ENCODE measurements at regions not wholly inside any gene's neighbourhood (a gene's known extent, or its start where the extent isn't known, plus 50 kb on each side); places are given as distances from the start of the nearest gene placed in this dataset.

- no peaks in the 10 kb centered on the region for H3K4me1 ChIP-seq (ENCODE audit: insufficient read depth)
- H3K9me3 ChIP-seq: no peaks in the 10 kb centered on the region
- H3K36me3 ChIP-seq: no peaks in the 10 kb centered on the region
- WGBS, 3 donors: 9 to 38% (median 11%) methylated on average over 3 of the region's 3 CpGs
- no peak for DNase-seq
- no peak overlapping the region for H3K4me3 ChIP-seq
- H3K27ac ChIP-seq: no peak overlapping the region
- intact Hi-C loops (cut with DNase I): no loop called here
- TF ChIP-seq CTCF (IDR thresholded peaks at IDR 0.05): no peak
- TF ChIP-seq POLR2A (IDR thresholded peaks at IDR 0.05): no peak
- TF ChIP-seq EP300 (IDR thresholded peaks at IDR 0.05): no peak
- no peaks in the 10 kb centered on the region for H3K27me3 ChIP-seq
Observed at GRCh38 chr11:92675810-92676209, 293.6 kb upstream of the MTNR1B start.

GRCh38 chr11:92678008-92678611 is 291.3 kb upstream of the MTNR1B start:
- Histone ChIP-seq H3K27ac (no peak overlapping the region), H3K4me3 (no peak overlapping the region), H3K36me3 (no peaks in the 10 kb centered on the region), H3K27me3 (no peaks in the 10 kb centered on the region), H3K9me3 (no peaks in the 10 kb centered on the region), H3K4me1 (ENCODE audit: insufficient read depth) (no peaks in the 10 kb centered on the region)
- no peak for DNase-seq
- 48 to 56% (median 54%) methylated on average over 3 of the region's 3 CpGs for WGBS, 3 donors
- no peak for TF ChIP-seq POLR2A (IDR thresholded peaks at IDR 0.05)
- no peak for TF ChIP-seq EP300 (IDR thresholded peaks at IDR 0.05)
- TF ChIP-seq CTCF (IDR thresholded peaks at IDR 0.05): no peak
- intact Hi-C loops (cut with DNase I): no loop called here

GRCh38 chr11:92681586-92681985 is 287.9 kb upstream of the MTNR1B start:
- intact Hi-C loops (cut with DNase I): no loop called here
- Histone ChIP-seq H3K27ac (no peak overlapping the region), H3K4me1 (ENCODE audit: insufficient read depth) (no peaks in the 10 kb centered on the region), H3K27me3 (no peaks in the 10 kb centered on the region), H3K36me3 (no peaks in the 10 kb centered on the region), H3K9me3 (no peaks in the 10 kb centered on the region), H3K4me3 (no peak overlapping the region)
- 26 to 31% (median 27%) methylated on average over 1 of the region's 1 CpG for WGBS, 3 donors
- TF ChIP-seq CTCF (IDR thresholded peaks at IDR 0.05) (no peak), POLR2A (IDR thresholded peaks at IDR 0.05) (no peak), EP300 (IDR thresholded peaks at IDR 0.05) (no peak)
- no peak for DNase-seq

- no peaks in the 10 kb centered on the region for H3K9me3 ChIP-seq
- no peak overlapping the region for H3K4me3 ChIP-seq
- H3K4me1 ChIP-seq (ENCODE audit: insufficient read depth): no peaks in the 10 kb centered on the region
- DNase-seq: no peak
- TF ChIP-seq POLR2A (IDR thresholded peaks at IDR 0.05): no peak
- no peak for TF ChIP-seq EP300 (IDR thresholded peaks at IDR 0.05)
- no peak for TF ChIP-seq CTCF (IDR thresholded peaks at IDR 0.05)
- WGBS, 3 donors: 90 to 92% (median 91%) methylated on average over 4 of the region's 4 CpGs
- no peaks in the 10 kb centered on the region for H3K36me3 ChIP-seq
- intact Hi-C loops (cut with DNase I): no loop called here
- H3K27ac ChIP-seq: no peak overlapping the region
- H3K27me3 ChIP-seq: no peaks in the 10 kb centered on the region
Observed at GRCh38 chr11:92682136-92682535, 287.3 kb upstream of the MTNR1B start.
